ENCODE measurements at regions not wholly inside any gene's neighbourhood (a gene's known extent, or its start where the extent isn't known, plus 50 kb on each side); places are given as distances from the start of the nearest gene placed in this dataset.

DNA sequence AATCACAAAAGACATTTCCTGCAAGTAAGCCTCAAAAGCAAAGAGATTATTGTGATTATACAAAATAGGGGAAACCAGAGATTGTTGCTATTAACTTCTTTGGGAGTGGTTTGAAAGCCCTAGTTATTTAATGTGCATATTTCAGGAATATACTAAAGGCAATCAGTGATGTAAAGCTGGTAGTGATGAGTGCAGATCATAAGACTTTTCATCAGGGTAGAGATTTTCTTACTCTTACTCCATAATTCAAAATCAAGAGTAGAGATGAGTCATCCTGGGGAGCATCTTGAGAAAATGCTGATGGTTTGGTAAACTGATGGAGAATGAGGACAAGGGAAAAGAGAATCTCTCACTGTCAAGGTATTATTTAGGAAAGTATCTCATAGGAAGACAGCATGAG, 309.5 kb downstream of the FBXO15 start:
- intact Hi-C loops (cut with micrococcal nuclease), result no loop called here
- TF ChIP-seq, protein P1, sequence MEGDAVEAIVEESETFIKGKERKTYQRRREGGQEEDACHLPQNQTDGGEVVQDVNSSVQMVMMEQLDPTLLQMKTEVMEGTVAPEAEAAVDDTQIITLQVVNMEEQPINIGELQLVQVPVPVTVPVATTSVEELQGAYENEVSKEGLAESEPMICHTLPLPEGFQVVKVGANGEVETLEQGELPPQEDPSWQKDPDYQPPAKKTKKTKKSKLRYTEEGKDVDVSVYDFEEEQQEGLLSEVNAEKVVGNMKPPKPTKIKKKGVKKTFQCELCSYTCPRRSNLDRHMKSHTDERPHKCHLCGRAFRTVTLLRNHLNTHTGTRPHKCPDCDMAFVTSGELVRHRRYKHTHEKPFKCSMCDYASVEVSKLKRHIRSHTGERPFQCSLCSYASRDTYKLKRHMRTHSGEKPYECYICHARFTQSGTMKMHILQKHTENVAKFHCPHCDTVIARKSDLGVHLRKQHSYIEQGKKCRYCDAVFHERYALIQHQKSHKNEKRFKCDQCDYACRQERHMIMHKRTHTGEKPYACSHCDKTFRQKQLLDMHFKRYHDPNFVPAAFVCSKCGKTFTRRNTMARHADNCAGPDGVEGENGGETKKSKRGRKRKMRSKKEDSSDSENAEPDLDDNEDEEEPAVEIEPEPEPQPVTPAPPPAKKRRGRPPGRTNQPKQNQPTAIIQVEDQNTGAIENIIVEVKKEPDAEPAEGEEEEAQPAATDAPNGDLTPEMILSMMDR (IDR thresholded peaks at IDR 0.05), result no peak
- H3K9me3 Mint-ChIP-seq, result no peaks in the 10 kb centered on the region
- no peak for DNase-seq
- no peak overlapping the region for H3K4me3 ChIP-seq (replicated peaks in 1 of 3; ENCODE audit: low read depth in 2 of 3, low read length in 3 of 3)
- H3K9ac ChIP-seq (ENCODE audit: insufficient read depth, low read length, poor library complexity, severe bottlenecking), result no peak overlapping the region
- H3K27me3 Mint-ChIP-seq (ENCODE audit: low read depth in 3 of 3), result peaks cover 0 to 2% (median 0%) of the 10 kb centered on the region in 3 donors
- no peaks in the 10 kb centered on the region for H4K20me1 ChIP-seq (ENCODE audit: insufficient read depth, low read length)
- H3K4me1 Mint-ChIP-seq, result peaks cover 8% of the 10 kb centered on the region
- no peaks in the 10 kb centered on the region for H3K79me2 ChIP-seq (ENCODE audit: insufficient read depth, low read length)
- no peaks in the 10 kb centered on the region for H3K4me1 ChIP-seq (ENCODE audit: control insufficient read depth in 1 of 2, insufficient read depth in 2 of 2, low read length in 2 of 2)
- no peak overlapping the region for H3K4me2 ChIP-seq (replicated peaks; ENCODE audit: extremely low read depth, low read length, poor library complexity, severe bottlenecking)
- no peaks in the 10 kb centered on the region for H3K36me3 Mint-ChIP-seq
- no peak overlapping the region for H3K27ac Mint-ChIP-seq
- H3K4me3 Mint-ChIP-seq, result no peak overlapping the region
- H3K27ac ChIP-seq (ENCODE audit: low read depth in 1 of 2, low read length in 2 of 2), result no peak overlapping the region
- no peak overlapping the region for H2AFZ ChIP-seq (ENCODE audit: insufficient read depth, low read depth, low read length, poor library complexity, severe bottlenecking)
- no peaks in the 10 kb centered on the region for H3K27me3 ChIP-seq (ENCODE audit: control insufficient read depth in 2 of 2, insufficient read depth in 2 of 2, low read length in 2 of 2)
- no peaks in the 10 kb centered on the region for H3K9me3 ChIP-seq (replicated peaks in 1 of 2; ENCODE audit: control insufficient read depth in 1 of 2, insufficient read depth in 1 of 2, low read length in 2 of 2)
- no peaks in the 10 kb centered on the region for H3K36me3 ChIP-seq (replicated peaks in 1 of 2; ENCODE audit: control insufficient read depth in 1 of 2, insufficient read depth in 2 of 2, low read length in 2 of 2)

DNA sequence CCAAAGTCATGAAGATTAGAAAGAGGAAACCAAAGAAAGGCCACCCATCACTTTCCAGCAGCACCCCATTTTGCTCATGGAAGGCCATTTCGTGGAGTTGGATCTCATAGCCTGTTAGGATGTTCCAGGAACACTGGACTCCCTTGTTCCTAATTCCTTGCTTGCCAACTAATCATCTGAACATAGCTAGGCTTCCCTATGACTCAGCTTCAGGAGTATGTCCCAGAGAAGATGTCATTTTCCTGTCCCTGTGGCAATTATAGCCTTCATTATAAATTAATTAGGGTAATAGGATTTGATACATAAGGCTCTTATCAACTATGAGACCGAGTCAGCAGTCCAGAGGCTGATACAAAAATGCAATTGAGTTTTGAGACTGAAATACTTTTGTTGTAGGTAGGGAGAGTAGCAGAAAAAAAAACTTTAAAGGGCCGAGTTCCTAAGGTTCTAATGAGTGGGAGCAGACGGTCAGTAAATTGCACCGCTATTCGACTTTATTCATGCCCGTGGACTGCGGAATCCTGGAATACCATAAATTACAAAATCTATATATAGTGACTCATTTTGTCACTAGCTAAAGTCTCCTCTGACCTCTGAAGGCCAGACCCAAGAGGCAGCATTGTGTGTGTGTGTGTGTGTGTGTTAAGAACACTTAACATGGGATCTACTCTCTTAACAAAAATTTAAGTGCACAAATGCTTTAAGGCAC, 311.8 kb downstream of the FBXO15 start:
- intact Hi-C loops (cut with micrococcal nuclease), result no loop called here
- H3K4me1 Mint-ChIP-seq, result peaks cover 5% of the 10 kb centered on the region
- Histone ChIP-seq H3K79me2 (ENCODE audit: insufficient read depth, low read length) (no peaks in the 10 kb centered on the region), H3K4me2 (replicated peaks; ENCODE audit: extremely low read depth, low read length, poor library complexity, severe bottlenecking) (no peak overlapping the region), H2AFZ (ENCODE audit: insufficient read depth, low read depth, low read length, poor library complexity, severe bottlenecking) (no peak overlapping the region), H4K20me1 (ENCODE audit: insufficient read depth, low read length) (no peaks in the 10 kb centered on the region), H3K27me3 (ENCODE audit: control insufficient read depth in 2 of 2, insufficient read depth in 2 of 2, low read length in 2 of 2) (no peaks in the 10 kb centered on the region), H3K4me3 (replicated peaks in 1 of 3; ENCODE audit: low read depth in 2 of 3, low read length in 3 of 3) (no peak overlapping the region), H3K36me3 (replicated peaks in 1 of 2; ENCODE audit: control insufficient read depth in 1 of 2, insufficient read depth in 2 of 2, low read length in 2 of 2) (no peaks in the 10 kb centered on the region), H3K9ac (ENCODE audit: insufficient read depth, low read length, poor library complexity, severe bottlenecking) (no peak overlapping the region), H3K9me3 (replicated peaks in 1 of 2; ENCODE audit: control insufficient read depth in 1 of 2, insufficient read depth in 1 of 2, low read length in 2 of 2) (no peaks in the 10 kb centered on the region), H3K27ac (ENCODE audit: low read depth in 1 of 2, low read length in 2 of 2) (no peak overlapping the region), H3K4me1 (ENCODE audit: control insufficient read depth in 1 of 2, insufficient read depth in 2 of 2, low read length in 2 of 2) (no peaks in the 10 kb centered on the region)
- no peak overlapping the region for H3K4me3 Mint-ChIP-seq
- no peaks in the 10 kb centered on the region for H3K36me3 Mint-ChIP-seq
- WGBS (ENCODE audit: insufficient coverage), result 85% methylated on average over 2 of the region's 8 CpGs
- TF ChIP-seq, protein P1 (IDR thresholded peaks at IDR 0.05), result no peak
- no peak for DNase-seq
- H3K27me3 Mint-ChIP-seq (ENCODE audit: low read depth in 3 of 3), result peaks cover 0 to 2% (median 1%) of the 10 kb centered on the region in 3 donors
- no peak overlapping the region for H3K27ac Mint-ChIP-seq
- H3K9me3 Mint-ChIP-seq, result peaks cover 0 to 5% (median under 1%) of the 10 kb centered on the region in 7 donors

Data from CD14-positive monocyte (primary cell).